NCI-H82 treated with DMSO at 0.1 percent for 48 hours (cell line): ENCODE measurements at regions not wholly inside any gene's neighbourhood (a gene's known extent, or its start where the extent isn't known, plus 50 kb on each side); places are given as distances from the start of the nearest gene placed in this dataset.

ENCODE experiments used
- DNase-seq: peaks from one replicate; lab custom pipeline; 2025; ENCODE audit not compliant: unreplicated experiment; lab: John Stamatoyannopoulos, UW

GRCh38 chr2:181185948-181186347, 205.5 kb downstream of the UBE2E3 start:
- no peak for DNase-seq

GRCh38 chr2:181188605-181189004, 208.2 kb downstream of the UBE2E3 start:
- no peak for DNase-seq

- no peak for DNase-seq
Observed at GRCh38 chr2:181189951-181190350, 209.5 kb downstream of the UBE2E3 start.

GRCh38 chr2:181190711-181191110, 210.3 kb downstream of the UBE2E3 start:
- DNase-seq = peak; percentile 89

- no peak for DNase-seq
Observed at GRCh38 chr2:181193550-181193949, 213.1 kb downstream of the UBE2E3 start.

GRCh38 chr2:181196401-181196800, 216.0 kb downstream of the UBE2E3 start:
- no peak for DNase-seq

GRCh38 chr2:181197140-181197760, 216.8 kb downstream of the UBE2E3 start:
- no peak for DNase-seq

- DNase-seq = no peak
Observed at GRCh38 chr2:181198183-181198864, 217.9 kb downstream of the UBE2E3 start.

GRCh38 chr2:181203412-181203811, 223.0 kb downstream of the UBE2E3 start:
- DNase-seq = no peak

- no peak for DNase-seq
Observed at GRCh38 chr2:181203916-181204315, 223.5 kb downstream of the UBE2E3 start.

GRCh38 chr2:181218401-181218821, 238.0 kb downstream of the UBE2E3 start:
- DNase-seq = peak; percentile 24

GRCh38 chr2:181223234-181223633, 234.0 kb upstream of the ITGA4 start:
- no peak for DNase-seq

GRCh38 chr2:181224866-181225265, 232.3 kb upstream of the ITGA4 start:
- DNase-seq = no peak

GRCh38 chr2:181228661-181229060, 228.5 kb upstream of the ITGA4 start:
- no peak for DNase-seq

- no peak for DNase-seq
Observed at GRCh38 chr2:181231151-181231550, 226.0 kb upstream of the ITGA4 start.

GRCh38 chr2:181231886-181232621, 225.1 kb upstream of the ITGA4 start:
- DNase-seq = peak; percentile 34

- peak; percentile 21 for DNase-seq
Observed at GRCh38 chr2:181234487-181234891, 222.7 kb upstream of the ITGA4 start.

- no peak for DNase-seq
Observed at GRCh38 chr2:181235011-181235410, 222.2 kb upstream of the ITGA4 start.

GRCh38 chr2:181235683-181236459, 221.3 kb upstream of the ITGA4 start:
- DNase-seq = no peak

- DNase-seq = no peak
Observed at GRCh38 chr2:181239201-181239799, 217.9 kb upstream of the ITGA4 start.

GRCh38 chr2:181240844-181241243, 216.3 kb upstream of the ITGA4 start:
- DNase-seq = no peak
